Eye (tissue), 1 donor: ENCODE measurements at regions not wholly inside any gene's neighbourhood (a gene's known extent, or its start where the extent isn't known, plus 50 kb on each side); places are given as distances from the start of the nearest gene placed in this dataset.

ENCODE experiments used
- DNase-seq: peaks from one replicate; pipeline ENCODE4 v3.0.0-alpha.2; 2015

DNA sequence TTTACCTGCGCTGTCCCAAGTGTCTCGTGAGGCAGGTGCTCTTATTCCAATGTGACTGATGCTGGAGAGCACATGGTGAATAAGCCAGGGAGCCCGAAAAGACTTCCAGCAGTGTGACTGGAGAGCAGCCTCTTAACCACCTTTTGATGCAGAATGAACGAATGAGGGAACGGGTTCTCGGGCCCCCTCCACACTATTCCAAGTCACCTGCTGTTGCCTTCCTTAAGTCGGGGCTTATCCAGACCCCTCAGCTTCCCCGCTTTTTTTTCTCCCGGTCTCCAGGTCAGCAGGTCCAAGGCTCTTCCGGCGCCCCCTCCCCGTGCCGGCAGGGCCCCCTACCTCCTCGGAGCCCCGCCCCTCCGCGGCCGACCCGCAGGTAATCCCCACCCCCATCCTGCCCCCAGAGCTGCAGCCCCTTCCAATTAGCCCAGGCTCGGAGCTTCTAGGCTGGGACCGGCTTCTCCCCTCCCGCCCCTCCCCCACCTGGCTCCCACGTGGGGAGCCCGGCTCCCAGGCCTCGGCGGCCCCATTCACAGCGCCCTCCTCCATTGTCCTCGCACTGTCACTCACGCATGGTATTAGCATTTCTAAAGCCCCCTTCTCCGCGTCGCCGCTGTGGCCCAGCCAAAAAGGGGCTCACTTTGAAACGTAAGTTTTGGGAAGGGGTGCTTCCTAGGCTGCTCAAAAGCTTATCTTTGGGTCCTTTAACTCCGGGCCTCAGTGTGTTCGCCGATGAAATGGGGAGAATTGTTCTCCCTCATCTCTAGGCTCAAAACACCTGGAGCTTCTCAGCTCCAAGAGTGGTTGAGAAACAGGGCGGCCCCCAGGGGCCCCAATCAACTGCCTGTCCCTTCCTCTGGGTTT is 56.2 kb upstream of the PJA1 start:
- DNase-seq: no peak

DNA sequence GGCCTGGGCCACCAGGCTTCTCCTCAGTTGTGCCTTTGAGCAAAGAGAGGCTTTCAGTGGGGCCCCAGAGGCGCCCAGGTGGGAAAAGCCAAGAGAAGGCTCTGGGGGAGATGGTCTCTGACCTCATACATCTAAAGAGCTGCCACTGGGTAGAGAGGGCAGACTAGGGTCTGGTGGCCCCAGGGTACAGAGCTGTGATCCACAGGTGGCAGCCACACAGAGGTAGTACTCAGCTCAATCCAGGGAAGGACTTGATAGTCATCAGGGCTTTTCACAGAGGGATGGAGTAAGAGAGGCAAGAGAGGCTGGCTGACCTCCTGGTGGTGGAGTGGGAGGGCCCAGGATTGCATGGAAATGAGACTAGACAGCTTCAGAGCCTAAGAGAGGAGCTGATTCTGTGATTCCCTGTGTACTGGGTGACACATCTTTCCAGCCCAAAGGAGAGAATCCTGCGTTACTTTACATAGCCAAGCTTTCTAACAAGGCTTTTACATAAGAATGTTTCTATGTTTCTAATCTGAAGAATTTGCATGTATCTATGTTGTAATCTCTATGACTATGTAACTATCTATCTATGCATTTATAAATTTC is 53.2 kb upstream of the PJA1 start:
- no peak for DNase-seq

DNA sequence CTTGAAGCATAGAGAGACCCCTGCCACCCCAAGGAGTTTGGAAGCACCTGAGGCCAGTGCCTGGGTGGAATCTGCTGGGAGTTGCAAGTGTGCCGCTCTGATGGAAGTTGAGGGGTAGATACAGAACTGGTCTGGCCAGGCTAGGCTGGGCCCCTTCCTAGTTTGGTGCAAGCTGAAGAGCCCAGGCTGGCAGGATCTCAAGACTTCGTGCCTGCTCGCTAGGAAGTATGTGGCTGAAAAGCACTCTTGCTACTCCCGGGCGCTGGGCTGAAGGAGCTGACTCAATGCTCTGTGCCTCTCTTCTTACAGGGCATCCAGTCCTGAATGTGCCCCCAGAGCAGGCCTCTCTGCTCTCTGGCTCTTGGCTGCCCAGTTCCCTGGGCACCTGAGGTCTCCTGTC is 51.7 kb upstream of the PJA1 start:
- no peak for DNase-seq

DNA sequence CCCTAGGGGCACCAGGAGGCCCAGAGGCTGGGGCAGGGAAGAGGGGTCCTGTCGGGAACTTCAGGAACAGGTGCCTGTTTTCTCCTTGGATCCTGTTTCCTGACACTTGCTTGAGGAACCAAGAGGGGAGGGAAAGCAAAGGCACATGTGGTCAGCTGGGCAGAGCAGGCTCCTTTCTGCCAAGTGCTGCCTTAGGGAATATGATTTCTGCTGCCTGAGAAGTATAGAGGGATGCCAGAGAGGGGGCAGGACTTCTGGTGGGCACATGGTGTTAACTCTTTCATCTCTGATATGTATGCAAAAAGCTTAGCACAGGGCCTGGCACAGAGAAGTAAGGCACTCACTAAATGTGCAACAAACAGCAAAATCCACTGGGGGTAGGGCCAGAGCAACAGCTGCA is 51.2 kb upstream of the PJA1 start:
- DNase-seq: no peak

DNA sequence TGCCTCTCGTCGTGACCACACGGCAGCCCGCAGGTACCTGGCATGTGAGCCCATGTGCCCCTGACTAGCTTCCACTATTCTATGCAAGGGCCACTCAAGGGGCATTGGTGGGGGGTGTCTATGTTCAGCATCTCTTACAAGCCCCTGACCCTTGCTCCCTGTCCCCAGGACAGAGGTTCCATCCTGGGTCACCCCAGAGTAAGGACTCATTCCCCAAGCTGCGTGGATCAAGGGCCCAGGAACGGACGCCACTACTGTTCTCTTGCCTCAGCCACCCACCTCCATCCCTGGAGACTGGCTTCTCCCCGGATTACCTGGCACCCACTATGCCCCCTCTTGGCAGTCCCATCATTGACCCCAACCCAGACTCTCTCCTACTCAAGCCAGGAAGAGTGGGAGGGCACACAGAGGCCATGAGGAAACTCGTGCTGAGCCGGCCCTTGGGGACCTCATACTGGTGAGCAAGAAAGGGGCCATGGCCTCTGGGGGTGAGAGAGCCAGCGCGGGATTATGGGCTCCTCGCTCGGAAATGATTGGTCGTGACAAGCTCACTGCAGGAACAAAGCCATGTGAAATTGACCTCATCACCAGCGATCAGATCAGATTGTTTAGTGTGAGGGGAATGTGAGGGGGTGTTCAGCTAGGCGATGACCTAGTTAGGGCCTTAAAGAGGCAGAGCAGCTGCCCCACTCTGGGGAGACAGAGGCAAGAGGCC is 50.1 kb upstream of the PJA1 start:
- DNase-seq: peak; percentile 92
